OCI-LY7 (cell line): ENCODE measurements at regions not wholly inside any gene's neighbourhood (a gene's known extent, or its start where the extent isn't known, plus 50 kb on each side); places are given as distances from the start of the nearest gene placed in this dataset.

ENCODE experiments used
- CTCF ChIP-seq: fragments of 200-600 bp; sonication (generic); conservative IDR thresholded peaks from 2 replicates; pipeline ENCODE4 v1.5.1; 2014; ENCODE audit warnings: mild to moderate bottlenecking, antibody characterized with exemption, low read length, moderate library complexity, mixed read lengths
- EZH2phosphoT487 ChIP-seq: fragments of 200-600 bp; sonication (generic); IDR thresholded peaks from 2 replicates; pipeline ENCODE4 v1.6.1; 2018; ENCODE audit warnings: low read depth, borderline replicate concordance, mild to moderate bottlenecking, mixed run types, antibody characterized with exemption, low read length, moderate library complexity, mixed read lengths

GRCh38 chr4:29075366-29075765 lies 1644.8 kb upstream of the PCDH7 start:
- TF ChIP-seq CTCF (no peak), EZH2phosphoT487 (no peak)
